Inferior parietal cortex (tissue), 1 donor: ENCODE measurements at regions not wholly inside any gene's neighbourhood (a gene's known extent, or its start where the extent isn't known, plus 50 kb on each side); places are given as distances from the start of the nearest gene placed in this dataset.
"Not testable (repeated sequence)": the region's sequence is repeated elsewhere in the genome, so short reads cannot be mapped to it uniquely, and the experiment has no call there.

Experiments used
- DNase-seq: peaks from one replicate; pipeline ENCODE4 v3.0.0-alpha.2; 2016; ENCODE audit errors: extremely low spot score

DNA sequence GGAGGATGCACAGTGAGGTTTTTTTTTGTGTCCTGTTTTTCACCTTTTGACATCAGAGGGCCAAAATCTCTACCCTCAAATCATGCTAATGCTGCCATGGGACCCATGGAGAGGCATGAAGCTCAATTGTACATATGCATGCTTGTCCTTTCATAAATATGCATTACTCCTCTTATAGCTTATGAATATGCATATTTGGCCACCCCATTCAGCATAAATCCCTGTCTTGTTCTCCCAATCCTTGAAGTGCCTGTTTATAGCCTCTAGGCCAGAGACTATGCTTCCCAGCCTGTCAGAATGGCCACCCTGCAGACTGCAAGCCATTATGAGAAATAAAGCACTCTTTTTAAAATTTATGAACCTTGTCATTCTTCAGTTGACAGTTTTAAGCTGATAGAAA lies 696.4 kb upstream of the ZNF804A start:
- DNase-seq, result no peak

- DNase-seq, result no peak
Measured at GRCh38 chr2:183903026-183903425, 695.3 kb upstream of the ZNF804A start.

- not testable (repeated sequence) for DNase-seq
Measured at GRCh38 chr2:183916041-183916440, 682.3 kb upstream of the ZNF804A start.

- no peak for DNase-seq
Measured at GRCh38 chr2:183919167-183919566, 679.2 kb upstream of the ZNF804A start.

DNA sequence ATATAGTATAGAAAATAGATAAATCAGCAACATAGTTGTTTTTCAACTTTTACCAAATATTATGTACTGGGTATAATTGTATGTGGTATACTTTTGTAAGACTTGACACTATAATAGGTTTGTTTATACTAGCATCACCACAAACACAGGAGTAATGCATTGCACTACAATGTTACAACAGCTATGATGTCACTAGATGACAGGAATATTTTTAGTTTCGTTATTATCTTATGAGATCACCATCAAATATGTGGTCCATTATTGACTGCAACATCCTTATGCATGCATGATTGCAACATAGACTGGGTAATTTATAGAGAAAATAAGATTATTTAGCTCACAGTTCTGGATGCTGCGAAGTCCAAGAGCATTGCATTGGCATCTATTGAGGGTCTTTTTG lies 678.4 kb upstream of the ZNF804A start:
- DNase-seq, result no peak

DNA sequence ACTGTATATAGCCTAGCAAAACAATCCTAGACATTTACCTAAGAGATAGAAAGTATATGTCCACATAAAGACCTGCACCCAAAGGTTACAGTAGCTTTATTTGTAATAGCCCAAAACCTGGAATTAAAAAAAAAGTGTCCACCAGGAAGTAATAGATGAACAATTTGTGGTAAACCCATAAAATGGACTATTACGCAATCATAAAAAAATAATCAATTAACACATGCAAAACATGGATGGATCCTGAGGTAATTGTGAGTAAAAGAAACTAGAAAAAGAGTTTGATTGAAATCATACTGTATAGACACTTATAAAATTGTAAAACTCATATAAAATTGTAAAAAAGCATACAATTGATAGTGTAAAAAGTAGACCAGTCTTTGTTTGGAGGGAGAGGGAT lies 673.0 kb upstream of the ZNF804A start:
- no peak for DNase-seq

- no peak for DNase-seq
Measured at GRCh38 chr2:183926433-183926832, 671.9 kb upstream of the ZNF804A start.

DNA sequence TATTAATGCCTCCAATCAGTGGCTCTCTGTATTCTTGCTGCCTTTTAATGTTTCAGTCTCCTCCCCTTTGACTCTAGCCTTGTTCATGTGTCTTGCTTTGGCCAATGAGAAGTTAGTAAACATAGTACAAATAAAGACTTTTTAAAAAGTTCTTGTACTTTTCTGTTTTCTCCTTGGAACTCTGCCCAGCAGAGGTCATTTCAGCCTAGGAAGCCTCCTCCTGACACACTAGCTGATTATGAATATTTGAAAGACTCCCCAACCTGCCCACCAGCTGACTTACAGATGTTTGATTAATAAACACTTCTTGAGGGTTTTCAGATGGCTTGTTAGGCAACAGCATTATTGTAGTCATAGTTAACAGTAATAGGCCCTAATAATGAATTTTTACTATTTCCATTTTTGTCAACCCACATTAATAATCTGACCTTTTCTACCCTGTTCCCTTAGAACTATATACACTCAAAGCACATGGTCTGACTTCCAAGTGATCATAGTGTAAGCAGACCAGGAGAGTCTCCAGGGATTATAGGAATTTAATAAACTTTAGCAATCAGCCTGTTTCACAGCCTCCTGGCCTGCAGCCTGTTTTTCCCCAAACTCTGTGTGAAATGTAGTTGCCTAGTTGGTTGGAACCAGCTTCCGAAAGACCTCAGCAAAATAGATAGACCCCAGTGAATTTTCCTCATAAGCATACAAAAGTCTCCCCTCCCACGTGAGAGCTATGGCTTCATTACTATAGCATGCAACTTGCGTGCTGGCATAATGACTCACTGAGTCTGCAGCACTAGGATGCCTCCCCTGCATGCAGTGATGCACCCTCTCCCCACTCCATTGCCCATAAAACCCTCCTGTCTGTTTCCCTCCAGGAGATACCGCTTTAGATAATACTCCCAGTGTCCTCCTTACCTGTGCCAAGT lies 670.7 kb upstream of the ZNF804A start:
- DNase-seq, result no peak

DNA sequence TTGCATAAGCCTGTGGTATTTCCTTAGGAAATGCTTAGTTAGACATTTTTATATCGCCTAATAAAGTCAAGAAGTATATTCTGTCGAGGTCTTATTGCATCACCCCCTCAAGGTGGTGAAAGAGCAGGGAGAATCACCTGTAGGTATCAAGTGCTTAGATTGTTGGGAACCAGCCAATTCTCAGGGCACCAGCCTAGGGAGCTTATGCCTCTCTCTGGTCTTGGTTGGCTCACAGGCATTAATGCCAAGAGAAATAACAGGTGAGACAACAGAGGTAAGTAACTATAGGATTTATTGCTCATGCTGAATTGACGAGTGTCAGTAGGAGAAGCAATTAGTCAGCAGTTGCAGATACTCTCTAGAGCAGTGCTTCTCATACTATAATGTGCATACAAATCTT lies 663.3 kb upstream of the ZNF804A start:
- DNase-seq, result no peak

DNA sequence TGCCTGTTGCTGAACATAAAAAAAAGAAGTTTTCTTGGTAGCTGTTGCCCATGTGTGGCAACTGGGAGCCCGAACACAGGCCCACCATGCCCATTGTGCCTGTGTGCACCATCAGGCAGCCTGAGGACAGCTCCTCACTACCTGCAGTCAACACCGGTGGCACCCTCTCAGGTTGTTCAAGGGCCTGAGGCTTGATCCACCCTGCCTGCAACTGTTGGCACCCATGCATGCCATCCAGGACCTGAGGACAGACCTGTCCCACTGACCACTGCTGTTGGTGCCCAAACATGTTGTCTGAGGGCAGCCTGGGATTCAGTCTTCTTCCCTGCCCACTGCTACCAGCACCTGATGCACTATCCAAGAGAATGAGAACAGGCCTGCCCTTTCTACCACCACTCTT lies 661.1 kb upstream of the ZNF804A start:
- DNase-seq, result no peak

DNA sequence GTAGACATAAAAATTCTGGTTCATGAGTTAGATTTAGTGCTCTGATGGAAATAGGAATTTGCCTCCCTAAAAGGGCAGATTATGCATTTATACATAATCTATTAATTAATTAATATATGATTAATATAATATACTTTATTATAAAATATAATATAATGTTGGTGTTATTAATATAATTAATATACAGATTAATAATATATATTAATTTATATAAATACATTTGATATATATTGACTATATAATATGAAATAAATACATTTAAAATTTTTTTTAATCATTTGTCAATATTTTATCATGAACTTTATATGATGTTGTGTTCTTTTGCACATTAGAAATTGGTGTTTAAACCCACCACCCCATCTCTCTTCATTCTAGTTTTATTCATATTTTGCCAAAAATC lies 652.1 kb upstream of the ZNF804A start:
- DNase-seq, result no peak

GRCh38 chr2:183948861-183949260 lies 649.5 kb upstream of the ZNF804A start:
- no peak for DNase-seq

DNA sequence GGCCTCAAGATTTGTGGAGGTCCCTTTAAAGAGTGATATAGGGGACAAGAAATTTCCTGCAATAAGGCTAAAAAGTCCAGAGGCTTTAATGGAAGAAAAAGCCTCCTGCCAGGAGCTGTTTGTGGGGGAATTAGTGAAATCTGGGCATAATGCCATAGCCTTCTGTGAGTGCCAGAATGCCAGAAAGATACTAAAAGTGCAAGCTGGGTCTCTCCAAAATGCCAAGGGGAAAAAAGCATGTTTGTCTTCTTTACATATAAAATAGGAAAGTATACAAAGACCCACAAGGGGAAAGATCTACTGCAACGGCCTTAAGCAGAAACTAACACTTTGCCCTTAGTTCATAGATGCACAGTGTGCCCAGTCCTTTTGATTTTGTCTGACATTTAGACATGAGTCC lies 647.7 kb upstream of the ZNF804A start:
- no peak for DNase-seq

- DNase-seq, result no peak
Measured at GRCh38 chr2:183951630-183952029, 646.7 kb upstream of the ZNF804A start.

DNA sequence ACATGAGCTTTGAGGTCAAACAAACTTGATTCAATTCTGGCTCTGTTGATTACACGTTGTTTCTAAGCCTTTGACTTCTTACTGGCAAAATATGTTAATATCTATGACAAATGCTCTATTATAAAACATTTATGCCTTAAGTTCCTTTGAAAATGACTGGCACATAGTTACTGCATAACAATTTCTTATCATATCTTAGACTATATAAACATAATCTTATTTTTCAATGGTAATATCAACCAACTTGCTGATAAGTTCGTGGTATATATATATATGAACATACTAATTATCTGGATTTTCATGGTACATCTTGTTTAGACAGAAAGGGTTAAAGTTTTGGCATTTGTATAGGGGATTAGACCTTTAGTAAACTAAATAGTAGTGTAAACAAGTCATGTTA lies 645.6 kb upstream of the ZNF804A start:
- DNase-seq, result no peak

DNA sequence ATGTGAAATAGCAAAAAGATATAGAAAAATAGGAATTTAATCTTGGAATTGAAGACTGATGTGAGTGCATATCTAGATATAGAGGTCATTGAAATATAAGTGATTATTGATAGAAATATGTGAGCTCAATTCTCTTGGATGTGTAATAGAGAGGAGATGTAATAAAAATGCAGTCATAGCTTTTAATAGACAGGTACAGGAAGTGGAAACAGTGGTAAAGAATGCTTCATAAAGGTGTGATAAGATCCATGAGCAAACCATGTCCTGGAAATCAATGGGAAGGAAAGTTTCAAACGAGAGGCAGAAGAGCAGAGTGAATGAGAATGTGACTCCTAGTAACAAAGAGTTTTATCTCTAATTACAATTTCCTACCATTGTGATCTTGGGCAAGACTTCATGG lies 634.7 kb upstream of the ZNF804A start:
- no peak for DNase-seq

DNA sequence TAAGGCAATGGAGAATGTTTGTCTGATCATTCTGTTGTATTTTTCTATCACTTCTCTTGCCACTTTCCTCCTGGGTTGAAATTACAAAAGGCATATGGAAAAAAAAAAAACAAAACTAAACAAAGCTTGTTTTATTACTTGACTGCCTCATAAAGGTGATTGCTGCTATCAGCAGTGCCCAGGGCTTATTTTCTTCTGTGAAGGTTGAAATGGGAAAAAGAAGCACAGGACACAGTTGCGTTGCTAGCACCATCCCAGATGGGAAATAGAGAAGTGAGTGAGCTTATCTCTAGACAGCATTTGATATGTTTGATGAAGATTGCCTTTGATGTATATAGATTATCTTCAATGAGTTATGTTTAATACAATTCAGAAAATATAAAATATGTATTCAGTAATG lies 633.8 kb upstream of the ZNF804A start:
- no peak for DNase-seq

DNA sequence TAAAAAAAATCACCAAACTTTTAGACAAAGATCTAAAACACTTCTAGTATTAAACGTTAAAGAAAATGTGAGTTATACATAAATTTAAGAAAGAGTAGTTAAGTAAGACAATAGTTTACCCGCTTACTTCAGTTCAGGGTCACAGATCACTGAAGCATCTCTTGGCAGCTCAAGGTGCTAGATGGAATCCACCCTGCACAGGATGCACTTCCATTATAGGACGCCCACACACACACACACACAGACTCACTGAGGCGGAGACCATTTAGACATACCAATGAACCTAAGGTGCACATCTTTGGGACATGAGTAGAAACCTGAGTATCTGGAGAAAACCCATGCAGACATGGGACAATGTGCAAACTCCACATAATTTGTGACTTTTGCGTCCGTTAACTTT lies 630.6 kb upstream of the ZNF804A start:
- no peak for DNase-seq

DNA sequence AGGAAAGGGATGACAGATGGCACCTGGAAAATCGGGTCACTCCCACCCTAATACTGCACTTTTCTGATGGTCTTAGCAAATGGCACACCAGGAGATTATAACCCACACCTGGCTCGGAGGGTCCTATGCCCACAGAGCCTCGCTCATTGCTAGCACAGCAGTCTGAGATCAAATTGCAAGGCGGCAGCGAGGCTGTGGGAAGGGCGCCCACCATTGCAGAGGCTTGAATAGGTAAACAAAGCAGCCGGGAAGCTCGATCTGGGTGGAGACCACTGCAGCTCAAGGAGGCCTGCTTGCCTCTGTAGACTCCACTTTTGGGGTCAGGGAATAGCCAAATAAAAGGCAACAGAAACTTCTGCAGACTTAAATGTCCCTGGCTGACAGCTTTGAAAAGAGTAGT lies 622.7 kb upstream of the ZNF804A start:
- not testable (repeated sequence) for DNase-seq

DNA sequence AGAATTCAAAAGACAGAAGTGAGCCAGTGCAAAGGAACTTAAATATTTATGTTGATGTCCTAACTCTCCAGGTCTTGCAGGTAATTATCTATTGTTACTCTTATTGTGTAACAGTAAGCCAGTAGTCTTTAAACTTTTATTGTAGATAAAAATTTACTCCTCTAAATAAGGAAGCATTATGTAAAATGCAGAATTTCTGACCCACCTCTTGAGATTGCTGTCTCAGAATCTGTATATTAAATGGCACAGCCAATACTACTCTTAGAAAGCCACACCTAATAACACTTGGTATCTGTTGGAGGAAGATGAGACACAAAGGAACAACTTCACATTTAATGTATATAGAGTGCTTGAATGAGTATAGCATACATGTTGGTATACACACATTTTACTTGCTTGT lies 613.5 kb upstream of the ZNF804A start:
- DNase-seq, result no peak

DNA sequence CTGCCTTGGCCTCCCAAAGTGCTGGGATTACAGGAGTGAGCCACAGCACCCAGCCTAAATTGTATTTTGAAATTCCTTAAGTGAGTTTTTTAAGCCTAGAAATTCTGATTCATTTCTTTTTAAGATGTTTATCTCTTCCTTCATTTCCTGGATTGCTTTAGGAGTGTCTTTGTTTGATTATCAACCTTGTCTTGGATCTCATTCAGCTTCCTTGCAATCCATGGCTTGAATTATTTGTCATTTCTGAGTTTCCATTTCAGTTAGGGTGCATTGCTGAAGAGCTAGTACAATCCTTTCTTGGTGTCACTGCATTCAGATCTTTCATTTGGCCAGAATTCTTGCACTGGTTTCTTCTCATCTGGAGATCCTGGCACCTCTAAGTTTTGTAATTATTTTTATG lies 606.4 kb upstream of the ZNF804A start:
- no peak for DNase-seq

GRCh38 chr2:183993052-183993451 lies 605.3 kb upstream of the ZNF804A start:
- DNase-seq, result no peak

DNA sequence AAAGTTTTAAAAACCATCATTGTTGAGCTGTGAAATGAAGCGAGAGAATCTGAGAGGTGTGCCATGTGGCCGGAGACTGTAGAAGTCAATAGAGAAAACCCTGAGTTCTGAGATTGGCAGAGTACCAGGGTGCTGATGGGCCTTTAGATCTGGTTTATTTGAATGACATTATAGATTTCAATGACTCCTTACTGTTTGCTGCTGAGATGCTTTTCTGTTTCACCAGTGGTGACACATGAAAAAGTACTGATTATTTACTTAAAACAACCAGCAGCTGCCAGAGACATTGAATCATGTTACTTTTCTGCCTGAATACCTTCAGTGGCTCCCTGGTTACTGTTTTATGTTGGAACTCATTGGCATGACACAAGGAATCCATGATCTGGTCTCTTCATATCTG lies 602.7 kb upstream of the ZNF804A start:
- no peak for DNase-seq
